NCI-H526 treated with DMSO at 0.1 percent for 48 hours (cell line): ENCODE measurements at regions not wholly inside any gene's neighbourhood (a gene's known extent, or its start where the extent isn't known, plus 50 kb on each side); places are given as distances from the start of the nearest gene placed in this dataset.
"Not testable (repeated sequence)": the region's sequence is repeated elsewhere in the genome, so short reads cannot be mapped to it uniquely, and the experiment has no call there.

Experiments used
- DNase-seq: peaks from one replicate; lab custom pipeline; 2025; lab: John Stamatoyannopoulos, UW

- DNase-seq: no peak
Observed at GRCh38 chr9:16276866-16277265, 593.6 kb downstream of the BNC2 start.

DNA sequence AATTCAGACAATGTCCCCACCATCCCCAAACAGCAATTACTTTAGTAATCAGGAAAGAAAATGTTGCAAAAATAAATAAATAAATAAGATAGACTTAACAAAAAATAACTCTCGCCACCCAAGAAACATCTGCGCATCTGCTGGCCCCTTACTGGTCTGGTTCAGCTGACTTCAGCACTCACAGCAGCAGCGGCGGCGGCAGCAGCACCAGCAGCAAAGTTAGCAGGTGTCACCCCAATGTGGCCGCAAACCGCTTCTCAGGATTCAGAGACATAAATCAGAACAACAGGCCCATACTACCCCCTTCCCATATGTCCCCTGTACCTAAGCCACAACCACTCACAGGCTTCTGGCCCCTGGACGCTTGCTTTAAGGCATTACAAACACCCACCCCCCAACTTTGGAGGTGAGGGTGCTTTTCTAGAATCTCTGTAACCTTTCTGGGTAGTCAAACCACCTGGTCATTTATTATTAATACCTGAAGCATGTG is 593.0 kb downstream of the BNC2 start:
- DNase-seq: no peak

DNA sequence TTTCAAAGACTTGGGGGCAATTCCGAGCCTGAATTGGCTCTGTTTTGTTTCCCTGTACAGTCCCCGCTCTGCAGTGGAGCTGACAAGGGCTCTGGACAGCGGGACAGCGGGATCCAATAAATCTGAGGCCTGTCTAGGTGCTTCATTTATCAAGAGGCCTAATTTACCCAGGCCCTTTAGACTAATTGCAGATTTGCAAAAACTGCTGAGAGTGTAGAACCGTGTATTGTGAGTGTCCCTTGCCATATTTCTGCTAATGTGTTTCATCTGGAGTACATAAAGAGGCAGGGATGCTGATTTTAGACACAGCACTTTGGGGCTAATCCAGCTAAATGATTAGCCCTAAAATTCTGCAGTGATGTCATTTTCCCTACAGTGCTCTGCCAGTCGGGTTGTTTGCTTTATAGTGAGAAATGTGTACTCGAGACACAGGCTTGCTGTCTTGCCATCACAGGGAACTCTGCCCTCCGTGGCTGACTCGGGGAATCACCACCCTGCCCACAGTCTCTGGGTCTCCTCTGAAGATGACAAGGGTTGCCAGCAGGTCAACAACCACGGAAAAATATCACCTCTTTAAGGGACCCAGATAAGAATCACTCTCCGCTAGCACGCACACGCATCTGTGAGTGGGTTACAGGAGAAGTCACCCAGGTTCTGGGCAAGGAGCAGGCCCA is 592.0 kb downstream of the BNC2 start:
- DNase-seq: no peak

GRCh38 chr9:16281707-16282106 is 588.8 kb downstream of the BNC2 start:
- no peak for DNase-seq

- no peak for DNase-seq
Observed at GRCh38 chr9:16282216-16282615, 588.3 kb downstream of the BNC2 start.

DNA sequence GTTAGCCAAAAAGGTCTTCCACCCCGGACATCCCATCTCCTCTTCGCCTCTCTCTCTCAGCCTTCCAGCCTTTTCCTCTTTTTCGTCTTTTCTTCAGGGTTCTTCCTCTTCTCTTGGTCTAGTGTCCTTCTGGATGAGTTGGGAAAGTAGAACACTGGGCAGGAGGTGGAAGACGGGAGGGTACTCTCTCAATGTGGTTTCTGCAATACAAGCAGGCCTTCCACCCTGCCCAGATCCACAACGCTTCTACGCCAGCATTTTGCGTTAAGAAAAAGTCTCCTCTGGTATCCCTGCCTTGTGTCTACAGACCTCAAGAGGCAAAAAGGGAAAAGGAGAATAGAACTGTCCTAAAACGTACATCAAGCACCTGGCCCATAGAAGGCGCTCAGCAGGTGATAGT is 587.8 kb downstream of the BNC2 start:
- DNase-seq: no peak

GRCh38 chr9:16286160-16286559 is 584.3 kb downstream of the BNC2 start:
- no peak for DNase-seq

GRCh38 chr9:16289639-16290038 is 580.8 kb downstream of the BNC2 start:
- no peak for DNase-seq

GRCh38 chr9:16290169-16290568 is 580.3 kb downstream of the BNC2 start:
- no peak for DNase-seq

DNA sequence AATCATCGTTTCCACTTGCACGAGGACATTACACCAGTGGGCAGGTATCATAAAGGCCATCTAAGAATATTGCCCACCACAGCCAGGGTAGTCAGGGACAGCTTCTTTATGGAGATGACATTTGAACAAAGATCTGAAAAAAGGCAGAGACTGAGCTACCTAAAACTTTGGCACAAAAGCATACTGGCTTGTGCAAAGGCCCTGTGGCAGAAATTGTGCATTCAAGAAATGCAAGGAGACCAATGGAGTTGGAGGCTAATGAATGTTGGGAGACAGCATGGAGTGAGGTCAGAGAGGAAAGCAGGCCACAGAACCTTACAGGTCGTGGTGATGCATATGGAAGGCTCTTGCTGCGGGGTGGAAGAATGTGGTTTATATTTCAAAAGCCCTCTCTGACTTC is 578.5 kb downstream of the BNC2 start:
- DNase-seq: no peak

GRCh38 chr9:16293610-16294009 is 576.9 kb downstream of the BNC2 start:
- DNase-seq: no peak

GRCh38 chr9:16294133-16294770 is 576.2 kb downstream of the BNC2 start:
- no peak for DNase-seq

DNA sequence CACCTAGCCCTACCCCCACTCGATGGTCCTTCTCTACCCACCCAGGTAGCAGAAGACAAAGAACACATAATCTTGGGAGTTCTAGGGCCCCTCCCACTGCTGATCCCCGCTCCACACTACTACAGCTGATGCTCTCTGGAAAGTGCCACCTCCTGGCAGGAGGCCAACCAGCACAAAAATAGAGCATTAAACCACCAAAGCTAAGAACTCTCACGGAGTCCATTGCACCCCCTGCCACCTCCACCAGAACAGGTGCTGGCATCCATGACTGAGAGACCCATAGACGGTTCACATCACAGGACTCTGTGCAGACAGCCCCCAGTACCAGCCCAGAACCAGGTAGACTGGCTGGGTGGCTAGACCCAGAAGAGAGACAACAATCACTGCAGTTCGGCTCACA is 575.5 kb downstream of the BNC2 start:
- DNase-seq: not testable (repeated sequence)

DNA sequence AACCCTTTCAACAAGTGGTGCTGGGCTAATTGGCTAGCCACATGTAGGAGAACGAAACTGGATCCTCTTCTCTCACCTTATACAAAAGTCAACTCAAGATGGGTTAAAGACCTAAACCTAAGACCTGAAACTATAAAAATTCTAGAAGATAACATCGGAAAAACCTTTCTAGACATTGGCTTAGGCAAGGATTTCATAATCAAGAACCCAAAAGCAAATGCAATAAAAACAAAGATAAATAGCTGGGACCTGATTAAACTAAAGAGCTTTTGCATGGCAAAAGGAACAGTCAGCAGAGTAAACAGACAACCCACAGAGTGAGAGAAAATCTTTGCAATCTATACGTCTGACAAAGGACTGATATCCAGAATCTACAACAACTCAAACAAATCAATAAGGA is 571.1 kb downstream of the BNC2 start:
- DNase-seq: not testable (repeated sequence)

DNA sequence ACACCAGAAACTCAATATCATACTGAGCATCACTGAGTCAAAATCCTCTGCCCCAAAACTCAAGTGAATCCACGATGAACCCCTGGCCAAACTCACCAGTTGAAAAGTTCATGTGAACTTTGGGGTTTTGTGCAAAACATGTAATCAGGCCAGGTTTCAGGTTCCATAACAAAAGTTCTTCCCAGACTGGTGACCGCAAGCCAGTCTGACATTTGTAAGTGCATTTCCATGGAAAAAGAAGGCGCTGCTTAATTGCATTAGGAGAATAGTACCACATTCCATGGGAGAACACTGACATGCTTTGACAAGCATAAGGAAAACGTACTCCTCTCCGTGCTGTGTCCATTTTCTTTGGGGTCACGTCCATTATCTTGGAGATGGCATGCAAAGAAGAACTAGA is 567.0 kb downstream of the BNC2 start:
- DNase-seq: no peak

DNA sequence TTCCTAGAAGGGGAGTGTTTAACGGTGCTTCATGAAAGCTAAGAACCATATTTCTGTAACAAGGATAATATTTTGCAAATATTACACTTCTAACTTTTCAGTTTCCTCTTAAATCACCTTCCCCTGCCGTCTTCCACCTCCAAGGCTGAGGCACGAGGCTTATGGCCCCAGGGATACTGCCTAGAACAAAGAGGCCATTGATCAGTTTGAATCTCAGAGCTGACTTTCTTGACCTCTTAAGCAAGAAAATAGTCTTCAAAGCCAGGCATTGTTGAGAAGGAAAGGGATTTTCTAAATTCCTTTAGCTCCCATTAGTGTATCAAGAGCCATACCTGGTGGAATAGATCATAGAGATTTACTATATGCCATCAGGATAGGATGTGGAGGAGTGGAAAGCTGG is 566.2 kb downstream of the BNC2 start:
- no peak for DNase-seq

DNA sequence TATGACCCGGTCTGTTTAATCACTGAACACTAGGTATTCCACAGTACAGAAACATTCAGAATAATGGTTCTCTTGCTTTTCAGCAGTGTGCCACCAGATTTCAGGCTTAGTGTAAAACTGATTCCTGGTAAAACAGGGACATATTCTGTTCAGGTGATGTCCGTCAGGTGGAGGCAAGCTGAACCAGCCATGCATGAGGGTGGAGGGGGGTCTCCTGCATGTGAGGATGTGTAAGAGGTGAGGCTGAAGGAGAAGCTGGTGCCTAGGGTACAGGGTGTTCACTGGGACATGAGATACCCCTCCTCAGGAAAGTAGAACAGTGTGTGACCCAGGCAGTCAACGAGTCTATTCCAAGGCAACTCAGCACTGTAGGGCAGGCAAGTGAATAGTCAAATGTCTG is 563.9 kb downstream of the BNC2 start:
- no peak for DNase-seq

- DNase-seq: no peak
Observed at GRCh38 chr9:16307626-16308195, 562.8 kb downstream of the BNC2 start.

- no peak for DNase-seq
Observed at GRCh38 chr9:16308645-16309044, 561.8 kb downstream of the BNC2 start.

GRCh38 chr9:16309082-16309468 is 561.4 kb downstream of the BNC2 start:
- no peak for DNase-seq

GRCh38 chr9:16309469-16310271 is 560.8 kb downstream of the BNC2 start:
- no peak for DNase-seq

DNA sequence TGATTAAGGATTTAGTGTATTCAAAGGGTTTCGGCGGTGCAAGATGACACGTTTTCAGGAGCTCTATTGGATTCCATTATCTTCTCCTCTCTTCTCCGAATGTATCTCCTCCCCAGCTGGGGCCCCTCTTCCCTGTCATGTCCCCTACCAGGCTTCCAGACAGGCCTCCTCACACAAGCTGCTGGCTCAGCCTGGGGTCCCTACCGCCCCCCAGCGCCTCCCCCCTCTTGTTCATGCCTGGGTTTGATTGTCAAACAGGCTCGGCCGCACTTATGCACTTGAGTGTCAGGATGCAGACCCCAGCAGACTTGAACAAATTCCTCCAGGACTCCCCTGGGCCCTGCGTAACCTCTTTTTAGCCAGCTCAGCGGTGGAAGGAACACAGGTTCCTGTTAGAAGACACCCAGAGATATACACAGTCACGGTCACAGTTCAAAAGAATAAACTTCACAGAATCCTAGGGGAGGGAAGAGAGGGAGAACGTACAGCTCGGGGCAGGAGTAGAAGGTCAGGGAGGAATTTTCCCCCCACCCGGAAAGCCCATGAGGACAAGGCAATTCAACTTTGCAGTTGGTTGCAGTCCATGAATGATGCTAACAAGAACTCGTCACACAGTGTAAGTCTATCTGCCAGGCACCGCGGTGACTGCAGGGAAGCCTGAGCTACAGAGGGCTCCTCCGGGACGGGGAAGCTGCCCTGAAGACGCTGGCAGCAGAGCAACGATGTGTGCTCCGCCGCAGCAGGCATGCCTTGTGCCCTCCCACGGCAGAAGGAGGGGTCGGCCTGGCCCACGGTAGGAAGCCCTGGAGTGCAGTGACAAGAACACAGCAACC is 560.0 kb downstream of the BNC2 start:
- DNase-seq: no peak
